ENCODE measurements at regions not wholly inside any gene's neighbourhood (a gene's known extent, or its start where the extent isn't known, plus 50 kb on each side); places are given as distances from the start of the nearest gene placed in this dataset.

- TF ChIP-seq CTCF (IDR thresholded peaks at IDR 0.05) (no peak), POLR2AphosphoS5 (IDR thresholded peaks at IDR 0.05) (no peak)
These were observed 78.9 kb upstream of the OTOS start for GRCh38 chr2:240219208-240219890.
